GM12878 (cell line): ENCODE measurements at regions not wholly inside any gene's neighbourhood (a gene's known extent, or its start where the extent isn't known, plus 50 kb on each side); places are given as distances from the start of the nearest gene placed in this dataset.

Experiments
- ESRRA ChIP-seq: IDR thresholded peaks from 2 replicates; pipeline ENCODE4 v1.6.1; 2012; ENCODE audit warnings: mild to moderate bottlenecking, low read length, improper control_type of control experiment
- HCFC1 ChIP-seq: fragments of 150-350 bp; IDR thresholded peaks from 2 replicates; pipeline ENCODE4 v1.6.1; 2014; ENCODE audit warnings: low read length
- RB1 ChIP-seq: fragments of 450-650 bp; formaldehyde crosslinking; IDR thresholded peaks from 2 replicates; pipeline ENCODE4 v1.6.1; 2017; ENCODE audit warnings: mild to moderate bottlenecking, borderline replicate concordance
- RBBP5 ChIP-seq: fragments of 200-600 bp; sonication (generic); conservative IDR thresholded peaks from 2 replicates; pipeline ENCODE4 v1.6.1; 2016
- TAF1 ChIP-seq: IDR thresholded peaks from 2 replicates; pipeline ENCODE4 v1.6.1; 2011; ENCODE audit warnings: mild to moderate bottlenecking, low read depth, low read length, borderline replicate concordance
- ZNF207 ChIP-seq: fragments of 450-650 bp; IDR thresholded peaks from 2 replicates; pipeline ENCODE4 v1.6.1; 2014; ENCODE audit warnings: antibody characterized with exemption, mild to moderate bottlenecking, borderline replicate concordance
- TF ChIP-seq, protein P1 (sequence below): IDR thresholded peaks from 2 replicates; pipeline ENCODE4 v1.6.1; 2012; ENCODE audit warnings: improper control_type of control experiment, low read depth, low read length; ENCODE audit not compliant: insufficient replicate concordance
- TF ChIP-seq, protein P2 (sequence below): fragments of 450-650 bp; IDR thresholded peaks from 2 replicates; pipeline ENCODE4 v1.6.1; 2017; ENCODE audit warnings: mild to moderate bottlenecking, low read depth, inconsistent platforms; ENCODE audit not compliant: poor library complexity, severe bottlenecking
- TF ChIP-seq, protein P3 (sequence below): fragments of 450-650 bp; formaldehyde crosslinking; IDR thresholded peaks from 2 replicates; pipeline ENCODE4 v1.4.0; 2020; ENCODE audit warnings: mild to moderate bottlenecking, moderate library complexity

DNA sequence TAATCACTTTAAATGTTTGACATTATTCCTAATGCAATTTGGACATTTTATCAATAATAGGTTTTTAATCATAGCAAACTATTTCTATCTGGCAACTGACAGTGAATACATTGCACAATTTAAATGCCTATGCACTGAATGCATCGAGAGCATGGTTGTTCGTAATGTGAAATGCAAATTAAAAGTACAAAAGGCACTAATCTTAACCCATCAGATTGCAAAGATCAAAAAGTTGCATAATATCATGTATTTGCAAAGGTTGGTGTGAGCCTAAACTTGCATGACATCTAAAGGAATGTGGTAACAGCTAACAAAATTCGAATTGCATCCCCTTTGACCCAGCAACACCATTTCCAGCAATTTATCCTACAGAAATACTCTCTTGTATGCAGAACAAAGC lies 469.9 kb upstream of the IRAK1BP1 start (continued):
- TF ChIP-seq, protein P1, sequence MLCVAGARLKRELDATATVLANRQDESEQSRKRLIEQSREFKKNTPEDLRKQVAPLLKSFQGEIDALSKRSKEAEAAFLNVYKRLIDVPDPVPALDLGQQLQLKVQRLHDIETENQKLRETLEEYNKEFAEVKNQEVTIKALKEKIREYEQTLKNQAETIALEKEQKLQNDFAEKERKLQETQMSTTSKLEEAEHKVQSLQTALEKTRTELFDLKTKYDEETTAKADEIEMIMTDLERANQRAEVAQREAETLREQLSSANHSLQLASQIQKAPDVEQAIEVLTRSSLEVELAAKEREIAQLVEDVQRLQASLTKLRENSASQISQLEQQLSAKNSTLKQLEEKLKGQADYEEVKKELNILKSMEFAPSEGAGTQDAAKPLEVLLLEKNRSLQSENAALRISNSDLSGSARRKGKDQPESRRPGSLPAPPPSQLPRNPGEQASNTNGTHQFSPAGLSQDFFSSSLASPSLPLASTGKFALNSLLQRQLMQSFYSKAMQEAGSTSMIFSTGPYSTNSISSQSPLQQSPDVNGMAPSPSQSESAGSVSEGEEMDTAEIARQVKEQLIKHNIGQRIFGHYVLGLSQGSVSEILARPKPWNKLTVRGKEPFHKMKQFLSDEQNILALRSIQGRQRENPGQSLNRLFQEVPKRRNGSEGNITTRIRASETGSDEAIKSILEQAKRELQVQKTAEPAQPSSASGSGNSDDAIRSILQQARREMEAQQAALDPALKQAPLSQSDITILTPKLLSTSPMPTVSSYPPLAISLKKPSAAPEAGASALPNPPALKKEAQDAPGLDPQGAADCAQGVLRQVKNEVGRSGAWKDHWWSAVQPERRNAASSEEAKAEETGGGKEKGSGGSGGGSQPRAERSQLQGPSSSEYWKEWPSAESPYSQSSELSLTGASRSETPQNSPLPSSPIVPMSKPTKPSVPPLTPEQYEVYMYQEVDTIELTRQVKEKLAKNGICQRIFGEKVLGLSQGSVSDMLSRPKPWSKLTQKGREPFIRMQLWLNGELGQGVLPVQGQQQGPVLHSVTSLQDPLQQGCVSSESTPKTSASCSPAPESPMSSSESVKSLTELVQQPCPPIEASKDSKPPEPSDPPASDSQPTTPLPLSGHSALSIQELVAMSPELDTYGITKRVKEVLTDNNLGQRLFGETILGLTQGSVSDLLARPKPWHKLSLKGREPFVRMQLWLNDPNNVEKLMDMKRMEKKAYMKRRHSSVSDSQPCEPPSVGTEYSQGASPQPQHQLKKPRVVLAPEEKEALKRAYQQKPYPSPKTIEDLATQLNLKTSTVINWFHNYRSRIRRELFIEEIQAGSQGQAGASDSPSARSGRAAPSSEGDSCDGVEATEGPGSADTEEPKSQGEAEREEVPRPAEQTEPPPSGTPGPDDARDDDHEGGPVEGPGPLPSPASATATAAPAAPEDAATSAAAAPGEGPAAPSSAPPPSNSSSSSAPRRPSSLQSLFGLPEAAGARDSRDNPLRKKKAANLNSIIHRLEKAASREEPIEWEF, result no peak
- no peak for TF ChIP-seq RB1
- TF ChIP-seq ZNF207, result no peak
- TF ChIP-seq, protein P2, sequence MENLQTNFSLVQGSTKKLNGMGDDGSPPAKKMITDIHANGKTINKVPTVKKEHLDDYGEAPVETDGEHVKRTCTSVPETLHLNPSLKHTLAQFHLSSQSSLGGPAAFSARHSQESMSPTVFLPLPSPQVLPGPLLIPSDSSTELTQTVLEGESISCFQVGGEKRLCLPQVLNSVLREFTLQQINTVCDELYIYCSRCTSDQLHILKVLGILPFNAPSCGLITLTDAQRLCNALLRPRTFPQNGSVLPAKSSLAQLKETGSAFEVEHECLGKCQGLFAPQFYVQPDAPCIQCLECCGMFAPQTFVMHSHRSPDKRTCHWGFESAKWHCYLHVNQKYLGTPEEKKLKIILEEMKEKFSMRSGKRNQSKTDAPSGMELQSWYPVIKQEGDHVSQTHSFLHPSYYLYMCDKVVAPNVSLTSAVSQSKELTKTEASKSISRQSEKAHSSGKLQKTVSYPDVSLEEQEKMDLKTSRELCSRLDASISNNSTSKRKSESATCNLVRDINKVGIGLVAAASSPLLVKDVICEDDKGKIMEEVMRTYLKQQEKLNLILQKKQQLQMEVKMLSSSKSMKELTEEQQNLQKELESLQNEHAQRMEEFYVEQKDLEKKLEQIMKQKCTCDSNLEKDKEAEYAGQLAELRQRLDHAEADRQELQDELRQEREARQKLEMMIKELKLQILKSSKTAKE, result no peak
- no peak for TF ChIP-seq ESRRA
- no peak for TF ChIP-seq RBBP5
- TF ChIP-seq, protein P3, sequence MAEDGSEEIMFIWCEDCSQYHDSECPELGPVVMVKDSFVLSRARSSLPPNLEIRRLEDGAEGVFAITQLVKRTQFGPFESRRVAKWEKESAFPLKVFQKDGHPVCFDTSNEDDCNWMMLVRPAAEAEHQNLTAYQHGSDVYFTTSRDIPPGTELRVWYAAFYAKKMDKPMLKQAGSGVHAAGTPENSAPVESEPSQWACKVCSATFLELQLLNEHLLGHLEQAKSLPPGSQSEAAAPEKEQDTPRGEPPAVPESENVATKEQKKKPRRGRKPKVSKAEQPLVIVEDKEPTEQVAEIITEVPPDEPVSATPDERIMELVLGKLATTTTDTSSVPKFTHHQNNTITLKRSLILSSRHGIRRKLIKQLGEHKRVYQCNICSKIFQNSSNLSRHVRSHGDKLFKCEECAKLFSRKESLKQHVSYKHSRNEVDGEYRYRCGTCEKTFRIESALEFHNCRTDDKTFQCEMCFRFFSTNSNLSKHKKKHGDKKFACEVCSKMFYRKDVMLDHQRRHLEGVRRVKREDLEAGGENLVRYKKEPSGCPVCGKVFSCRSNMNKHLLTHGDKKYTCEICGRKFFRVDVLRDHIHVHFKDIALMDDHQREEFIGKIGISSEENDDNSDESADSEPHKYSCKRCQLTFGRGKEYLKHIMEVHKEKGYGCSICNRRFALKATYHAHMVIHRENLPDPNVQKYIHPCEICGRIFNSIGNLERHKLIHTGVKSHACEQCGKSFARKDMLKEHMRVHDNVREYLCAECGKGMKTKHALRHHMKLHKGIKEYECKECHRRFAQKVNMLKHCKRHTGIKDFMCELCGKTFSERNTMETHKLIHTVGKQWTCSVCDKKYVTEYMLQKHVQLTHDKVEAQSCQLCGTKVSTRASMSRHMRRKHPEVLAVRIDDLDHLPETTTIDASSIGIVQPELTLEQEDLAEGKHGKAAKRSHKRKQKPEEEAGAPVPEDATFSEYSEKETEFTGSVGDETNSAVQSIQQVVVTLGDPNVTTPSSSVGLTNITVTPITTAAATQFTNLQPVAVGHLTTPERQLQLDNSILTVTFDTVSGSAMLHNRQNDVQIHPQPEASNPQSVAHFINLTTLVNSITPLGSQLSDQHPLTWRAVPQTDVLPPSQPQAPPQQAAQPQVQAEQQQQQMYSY, result no peak
- TF ChIP-seq TAF1, result no peak
- TF ChIP-seq HCFC1, result no peak
